Lung (tissue), 11 donors: ENCODE measurements at regions not wholly inside any gene's neighbourhood (a gene's known extent, or its start where the extent isn't known, plus 50 kb on each side); places are given as distances from the start of the nearest gene placed in this dataset.
A peak's percentile ranks its signal among the peaks of the same experiment; 100 is the strongest.

Experiments used
- ATAC-seq: fragments of 200-7000 bp; cut with Tn5 transposase; one replicate; pipeline ENCODE4 v1.9.1; 2020; ENCODE audit warnings: moderate number of reproducible peaks; ENCODE audit not compliant: insufficient read depth, low FRiP score
- DNase-seq, 3 donors: peaks; one replicate each; pipeline ENCODE4 v3.0.0-alpha.2; 2013 to 2017
- H3K27ac ChIP-seq, 2 donors: one replicate each; pipeline ENCODE4 v1.5.1; 2013; ENCODE audit warnings: mild to moderate bottlenecking in 2 of 2, moderate library complexity in 2 of 2, control low read depth in 1 of 2, inconsistent platforms in 1 of 2, low read depth in 1 of 2, low read length in 1 of 2
- H3K27me3 ChIP-seq, 3 donors: one replicate each; pipeline ENCODE4 v1.5.1; 2013; ENCODE audit warnings: low read length in 2 of 3; ENCODE audit not compliant: control insufficient read depth in 3 of 3, insufficient read depth in 3 of 3
- H3K36me3 ChIP-seq, 4 donors: one replicate each; pipeline ENCODE4 v1.5.1; 2013; ENCODE audit warnings: low read length in 4 of 4, mild to moderate bottlenecking in 1 of 4, moderate library complexity in 1 of 4; ENCODE audit not compliant: control insufficient read depth in 4 of 4, insufficient read depth in 4 of 4
- H3K4me1 ChIP-seq, 5 donors: one replicate each; pipeline ENCODE4 v1.5.1; 2013; ENCODE audit warnings: low read length in 5 of 5, mild to moderate bottlenecking in 2 of 5, moderate library complexity in 1 of 5; ENCODE audit not compliant: control insufficient read depth in 5 of 5, insufficient read depth in 5 of 5
- H3K4me3 ChIP-seq: one replicate; pipeline ENCODE4 v1.5.1; 2013; ENCODE audit warnings: mild to moderate bottlenecking, control low read depth, moderate library complexity
- H3K9ac ChIP-seq, 2 donors: one replicate each; pipeline ENCODE4 v1.5.1; 2013; ENCODE audit warnings: low read length in 2 of 2, control low read depth in 1 of 2; ENCODE audit not compliant: insufficient read depth in 1 of 2
- H3K9me3 ChIP-seq, 4 donors: one replicate each; pipeline ENCODE4 v1.5.1; 2013; ENCODE audit warnings: low read length in 3 of 4, mild to moderate bottlenecking in 1 of 4, moderate library complexity in 1 of 4; ENCODE audit not compliant: control insufficient read depth in 4 of 4, insufficient read depth in 3 of 4
- CTCF ChIP-seq: IDR thresholded peaks from 2 replicates; pipeline ENCODE4 v1.5.1; 2012; ENCODE audit warnings: mild to moderate bottlenecking; ENCODE audit errors: control extremely low read depth, extremely low read depth
- WGBS, 2 donors: extraction: QIAGEN DNeasy Blood & Tissue Kit; methylation state at CpG; one replicate each; pipeline ENCODE4 v1.1.7; 2013; 5-methylcytosine and 5-hydroxymethylcytosine counted together
- donor health status: control.
- donor health status: control.
- donor health status: Bipolar disorder and iron deficiency.
- donor health status: healthy.
- donor health status: DM: yes; HTN: yes; CAD: no.

GRCh38 chr4:11072999-11073398 is 355.7 kb downstream of the HS3ST1 start:
- ATAC-seq (no peak), DNase-seq (peak in 2 of 3 donors; percentile 30 to 36)
- WGBS, 2 donors: 88 to 89% methylated on average over 8 of the region's 8 CpGs
- no peak overlapping the region for H3K9ac ChIP-seq
- H3K9me3 ChIP-seq: no peaks in the 10 kb centered on the region
- no peaks in the 10 kb centered on the region for H3K27me3 ChIP-seq
- H3K4me1 ChIP-seq: peaks cover 0 to 6% (median 5%) of the 10 kb centered on the region in 5 donors
- no peak overlapping the region for H3K4me3 ChIP-seq
- H3K27ac ChIP-seq: no peak overlapping the region
- no peaks in the 10 kb centered on the region for H3K36me3 ChIP-seq
- TF ChIP-seq CTCF: no peak

GRCh38 chr4:11072463-11072862 is 356.2 kb downstream of the HS3ST1 start:
- no peak overlapping the region for H3K4me3 ChIP-seq
- DNase-seq (no peak), ATAC-seq (no peak)
- H3K9me3 ChIP-seq: no peaks in the 10 kb centered on the region
- 93 to 94% methylated on average over 5 of the region's 5 CpGs for WGBS, 2 donors
- no peak for TF ChIP-seq CTCF
- no peaks in the 10 kb centered on the region for H3K36me3 ChIP-seq
- H3K27ac ChIP-seq: no peak overlapping the region
- H3K27me3 ChIP-seq: no peaks in the 10 kb centered on the region
- no peak overlapping the region for H3K9ac ChIP-seq
- peaks cover 0 to 6% (median 5%) of the 10 kb centered on the region in 5 donors for H3K4me1 ChIP-seq

- Histone ChIP-seq H3K4me3 (no peak overlapping the region), H3K9ac (no peak overlapping the region), H3K27ac (no peak overlapping the region), H3K4me1 (peaks cover 0 to 6% (median 5%) of the 10 kb centered on the region in 5 donors), H3K36me3 (no peaks in the 10 kb centered on the region), H3K9me3 (no peaks in the 10 kb centered on the region), H3K27me3 (no peaks in the 10 kb centered on the region)
- DNase-seq: no peak
- TF ChIP-seq CTCF: no peak
- WGBS, 2 donors: 77 to 90% methylated on average over 4 of the region's 4 CpGs
- ATAC-seq: no peak
Observed at GRCh38 chr4:11070813-11071212, 357.9 kb downstream of the HS3ST1 start.

- 80 to 89% methylated on average over 2 of the region's 2 CpGs for WGBS, 2 donors
- H3K9me3 ChIP-seq: no peaks in the 10 kb centered on the region
- H3K36me3 ChIP-seq: no peaks in the 10 kb centered on the region
- peaks cover 0 to 6% (median 5%) of the 10 kb centered on the region in 5 donors for H3K4me1 ChIP-seq
- TF ChIP-seq CTCF: no peak
- no peak overlapping the region for H3K4me3 ChIP-seq
- H3K9ac ChIP-seq: no peak overlapping the region
- DNase-seq (no peak), ATAC-seq (no peak)
- H3K27ac ChIP-seq: no peak overlapping the region
- H3K27me3 ChIP-seq: no peaks in the 10 kb centered on the region
Observed at GRCh38 chr4:11069581-11070211, 359.0 kb downstream of the HS3ST1 start.
